HG03045 (cell line): ENCODE measurements at regions not wholly inside any gene's neighbourhood (a gene's known extent, or its start where the extent isn't known, plus 50 kb on each side); places are given as distances from the start of the nearest gene placed in this dataset.

Source experiments
- ATAC-seq: cut with Tn5 transposase; IDR thresholded peaks from one replicate; pipeline ENCODE4 v1.9.1; 2021; ENCODE audit warnings: mild to moderate bottlenecking, moderate library complexity; ENCODE audit not compliant: unreplicated experiment

- ATAC-seq = no peak
Observed at GRCh38 chr12:21993438-21993981, 52.3 kb upstream of the ABCC9 start.

GRCh38 chr12:21992823-21993222, 51.6 kb upstream of the ABCC9 start:
- ATAC-seq = peak; percentile 56

- no peak for ATAC-seq
Observed at GRCh38 chr12:21991526-21991925, 50.3 kb upstream of the ABCC9 start.
